NT2/D1 (cell line): ENCODE measurements at regions not wholly inside any gene's neighbourhood (a gene's known extent, or its start where the extent isn't known, plus 50 kb on each side); places are given as distances from the start of the nearest gene placed in this dataset.
"Not testable (repeated sequence)": the region's sequence is repeated elsewhere in the genome, so short reads cannot be mapped to it uniquely, and the experiment has no call there.

ENCODE experiments used
- SUZ12 ChIP-seq: IDR thresholded peaks from 2 replicates; pipeline ENCODE4 v1.6.1; 2011; ENCODE audit not compliant: insufficient read length, insufficient read depth; ENCODE audit errors: extremely low read depth
- YY1 ChIP-seq: IDR thresholded peaks from 2 replicates; pipeline ENCODE4 v1.6.1; 2011; ENCODE audit not compliant: insufficient read length, insufficient read depth
- ZNF274 ChIP-seq: IDR thresholded peaks from 2 replicates; pipeline ENCODE4 v1.6.1; 2011; ENCODE audit warnings: mild to moderate bottlenecking, low read depth, low read length

GRCh38 chr6:26924206-26924605 is 264.7 kb upstream of the ZNF322 start:
- TF ChIP-seq SUZ12, ZNF274, YY1: not testable (repeated sequence)
